Inflammatory macrophage treated with lipopolysaccharide for 4 hours (primary cell): ENCODE measurements at regions not wholly inside any gene's neighbourhood (a gene's known extent, or its start where the extent isn't known, plus 50 kb on each side); places are given as distances from the start of the nearest gene placed in this dataset.
"Not testable (repeated sequence)": the region's sequence is repeated elsewhere in the genome, so short reads cannot be mapped to it uniquely, and the experiment has no call there.

Experiments used
- DNase-seq: peaks from one replicate; pipeline ENCODE4 v3.0.0-alpha.2; 2020

DNA sequence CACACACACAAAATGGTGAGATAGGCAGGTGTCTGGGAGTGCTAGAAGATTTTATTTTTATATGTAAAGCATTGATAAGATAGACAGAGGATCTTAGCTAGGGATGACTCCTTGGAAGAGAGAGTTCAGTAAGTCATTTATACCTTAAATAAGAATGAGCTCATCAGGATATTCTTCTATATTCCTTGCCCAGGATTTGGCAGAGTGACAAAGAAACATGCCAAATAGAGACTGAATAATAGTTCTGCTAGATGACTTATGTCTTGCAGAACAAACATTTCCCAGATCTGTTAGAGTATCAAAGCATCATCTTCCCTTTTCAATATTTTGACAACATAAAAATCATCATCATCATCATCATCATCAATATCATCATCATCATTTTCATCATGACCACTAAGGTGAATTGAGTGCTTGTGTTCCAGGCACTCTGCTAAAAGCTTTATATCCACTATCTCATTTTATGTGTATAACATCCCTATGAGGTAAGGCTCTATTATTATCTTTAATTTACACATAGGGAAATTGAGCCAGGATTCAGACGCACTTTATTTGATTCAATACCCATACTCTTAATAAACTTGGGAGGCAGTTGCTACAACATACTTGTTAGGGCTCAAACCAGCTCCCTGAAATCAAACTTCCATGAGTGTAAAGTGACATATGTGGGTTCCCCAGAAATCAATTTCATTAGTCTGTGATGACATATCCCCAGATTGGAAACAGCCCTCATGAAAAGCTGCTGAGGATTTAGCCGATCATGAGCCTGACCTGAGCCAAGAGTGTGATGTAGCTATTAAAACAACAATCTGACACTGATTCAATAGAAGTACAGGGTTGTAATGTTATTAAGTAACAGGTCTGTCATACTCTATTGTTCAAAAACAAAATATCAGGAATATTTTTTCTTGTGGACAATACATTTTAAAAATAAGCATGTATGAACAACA is 176.3 kb upstream of the SEMA6A start:
- no peak for DNase-seq

DNA sequence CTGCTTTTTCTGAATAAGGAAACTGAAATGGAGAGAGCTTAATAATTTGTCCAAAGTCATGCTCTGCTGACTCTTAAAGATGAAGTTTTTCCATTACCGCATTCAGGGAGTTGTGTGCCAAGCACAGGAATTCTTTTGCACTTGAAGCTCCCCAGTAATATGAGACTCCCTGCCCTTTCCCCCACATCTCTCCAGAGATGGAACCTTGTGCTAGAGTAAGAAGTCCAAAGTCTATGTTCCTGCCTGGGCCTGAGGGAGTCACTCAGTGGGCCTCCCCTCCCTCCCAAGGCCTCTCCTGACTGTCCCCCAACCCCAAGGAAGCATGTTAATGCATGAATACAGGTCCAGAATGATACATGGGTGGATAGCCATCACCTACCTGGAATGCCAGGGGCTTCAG is 173.3 kb upstream of the SEMA6A start:
- no peak for DNase-seq

GRCh38 chr5:116746668-116747067 is 172.0 kb upstream of the SEMA6A start:
- no peak for DNase-seq

- DNase-seq: no peak
Observed at GRCh38 chr5:116740771-116741170, 166.1 kb upstream of the SEMA6A start.

- no peak for DNase-seq
Observed at GRCh38 chr5:116739571-116739970, 164.9 kb upstream of the SEMA6A start.

DNA sequence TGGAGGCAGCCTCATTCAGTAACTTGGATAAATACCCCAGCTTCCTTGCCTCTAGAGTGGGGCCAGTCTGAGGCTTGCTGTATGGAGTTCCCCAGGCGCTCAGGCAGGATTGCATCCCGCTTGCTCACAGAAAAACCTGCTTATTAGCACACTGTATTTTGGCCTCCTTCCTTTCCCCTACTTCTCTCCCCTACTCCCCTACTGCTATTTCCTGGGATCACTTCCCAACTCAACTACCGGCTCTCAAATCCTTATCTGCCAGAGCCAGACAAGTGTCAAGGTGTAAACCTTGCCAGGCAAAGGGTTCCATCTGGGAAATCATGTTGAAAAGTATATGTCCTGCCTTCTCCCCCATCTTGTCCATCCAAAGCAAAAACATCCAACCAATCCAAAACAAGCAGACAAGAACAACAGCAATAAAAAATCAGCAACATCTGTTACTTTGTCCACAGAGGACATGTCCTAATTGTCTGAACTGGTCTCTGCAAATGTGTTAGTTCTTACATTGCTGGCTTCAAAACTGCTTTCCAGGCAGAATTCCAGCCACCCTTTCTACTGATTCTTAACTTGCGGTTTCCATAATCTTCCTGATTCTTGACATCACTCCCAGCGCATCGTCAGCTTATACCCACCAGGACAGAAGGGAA is 164.1 kb upstream of the SEMA6A start:
- DNase-seq: no peak

- DNase-seq: no peak
Observed at GRCh38 chr5:116738239-116738614, 163.6 kb upstream of the SEMA6A start.

- DNase-seq: no peak
Observed at GRCh38 chr5:116736671-116737070, 162.0 kb upstream of the SEMA6A start.

DNA sequence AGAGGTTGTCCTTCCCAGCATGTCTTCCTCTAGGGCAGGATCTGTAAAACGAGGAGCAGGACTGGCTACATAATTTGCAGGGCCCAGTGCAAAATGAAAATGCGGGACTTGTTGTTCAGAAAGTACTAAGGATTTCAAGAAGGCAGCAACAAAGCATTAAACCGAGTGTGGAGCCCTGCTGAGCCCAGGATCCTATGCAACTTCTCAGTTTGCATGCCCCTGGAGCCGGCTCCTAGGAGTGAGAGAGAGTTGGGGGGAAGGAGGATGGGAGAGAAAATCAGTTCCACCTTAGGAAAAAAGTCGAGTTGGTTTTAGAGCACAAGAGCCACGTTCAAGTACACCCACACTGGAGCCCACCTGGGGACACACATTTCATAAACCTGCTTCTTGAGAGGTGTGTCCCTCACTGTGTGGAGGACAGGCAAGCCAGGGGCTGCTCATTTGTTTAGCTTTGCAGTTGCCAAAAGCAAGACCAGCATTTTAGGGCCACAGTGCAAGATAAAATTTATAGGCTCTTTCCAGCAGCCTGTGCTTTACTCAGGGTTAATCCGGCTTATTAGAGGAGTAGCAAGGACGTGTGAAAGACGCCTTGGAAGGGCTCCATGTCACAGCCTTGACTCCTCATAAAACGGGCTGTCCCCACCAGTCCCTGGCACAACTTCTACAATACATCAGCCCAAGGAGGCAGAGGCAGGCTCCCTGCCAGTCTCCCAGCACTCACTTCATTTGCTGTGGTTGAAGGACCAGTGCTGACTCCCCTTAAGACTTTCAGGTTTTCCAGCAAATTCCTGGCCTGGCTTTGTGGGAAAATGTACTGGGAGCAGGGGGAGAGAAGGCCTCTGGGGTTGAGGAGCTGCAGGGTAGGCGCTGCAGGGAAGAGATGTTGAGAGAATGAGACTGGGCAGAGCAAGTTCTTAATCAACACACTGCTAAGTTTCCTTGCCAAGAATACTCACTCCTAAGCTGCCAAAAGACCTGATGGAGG is 159.7 kb upstream of the SEMA6A start:
- no peak for DNase-seq

DNA sequence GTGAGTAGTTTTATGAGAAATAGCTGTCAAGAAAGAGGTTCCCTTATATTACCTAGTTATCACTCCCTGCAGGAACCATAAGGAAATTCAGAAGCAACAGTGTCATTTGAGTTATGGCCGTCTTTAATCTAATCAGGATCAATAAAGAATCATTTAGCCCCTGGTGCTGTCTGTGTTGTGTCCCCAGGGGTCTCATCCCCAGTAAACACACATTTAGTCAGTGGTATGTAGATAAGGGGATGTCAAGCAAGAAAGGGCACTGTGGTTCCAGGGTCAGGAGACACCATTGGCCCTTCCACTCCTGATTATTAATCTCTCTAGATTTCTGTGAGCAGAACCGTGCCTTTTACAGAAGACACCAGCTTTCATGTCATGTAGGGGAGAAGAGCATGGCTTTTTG is 158.0 kb upstream of the SEMA6A start:
- no peak for DNase-seq

GRCh38 chr5:116731432-116731831 is 156.8 kb upstream of the SEMA6A start:
- no peak for DNase-seq

DNA sequence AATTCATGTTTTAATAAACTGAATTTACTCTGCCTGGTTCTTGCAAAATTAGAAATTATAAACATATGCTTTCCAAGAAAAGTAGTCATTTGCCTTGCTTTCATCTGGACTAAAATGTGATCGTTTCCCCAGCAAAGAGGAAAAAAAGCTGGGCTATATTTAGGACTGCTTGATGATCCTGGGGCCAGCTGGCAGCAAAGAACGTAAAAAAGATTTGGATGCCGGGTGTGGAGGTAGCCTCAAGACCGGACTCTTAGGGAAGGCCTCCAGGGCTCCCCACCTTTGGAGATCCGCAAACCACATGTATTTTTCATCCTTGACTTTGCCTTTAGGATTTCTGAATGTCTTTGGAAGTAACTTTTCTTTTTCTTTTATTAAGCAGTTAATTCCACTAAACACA is 156.1 kb upstream of the SEMA6A start:
- no peak for DNase-seq

DNA sequence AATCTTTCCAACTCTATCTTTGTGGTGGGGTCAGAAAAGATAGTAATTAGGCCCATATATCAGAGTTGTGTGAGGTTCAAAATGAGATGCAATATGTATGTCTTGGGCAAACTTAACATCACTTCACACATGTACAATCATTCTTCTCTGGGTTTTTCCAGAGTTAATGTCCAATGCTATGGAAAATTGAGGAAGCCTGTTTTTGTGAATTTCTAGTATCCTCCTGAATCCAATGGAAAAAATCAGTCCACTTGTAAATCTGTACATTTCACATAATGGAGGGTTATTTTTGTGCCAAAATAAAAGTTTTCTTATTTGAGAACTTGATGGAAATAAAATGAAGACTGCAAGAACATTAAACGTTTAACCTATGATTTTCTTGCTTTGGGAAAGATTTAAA is 155.6 kb upstream of the SEMA6A start:
- DNase-seq: no peak

DNA sequence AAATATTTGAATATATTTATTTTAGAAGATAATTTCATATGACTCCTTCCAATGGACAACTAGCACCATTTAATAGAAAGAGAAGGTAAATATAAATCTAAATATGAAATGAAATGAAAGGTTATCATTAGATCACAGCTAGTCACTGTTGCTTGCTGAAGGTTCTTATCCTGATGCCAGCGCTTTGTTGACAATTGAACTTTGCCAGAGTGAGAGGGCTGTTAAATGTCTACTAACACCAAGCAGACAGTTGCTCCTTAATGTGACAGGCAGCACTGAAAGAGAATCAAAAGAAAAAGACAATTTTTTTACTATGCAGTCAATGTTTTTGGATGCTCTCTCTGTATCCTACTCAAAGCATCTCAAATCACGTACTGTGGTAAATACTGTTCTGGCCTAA is 152.6 kb upstream of the SEMA6A start:
- DNase-seq: no peak

- not testable (repeated sequence) for DNase-seq
Observed at GRCh38 chr5:116726180-116726579, 151.6 kb upstream of the SEMA6A start.

DNA sequence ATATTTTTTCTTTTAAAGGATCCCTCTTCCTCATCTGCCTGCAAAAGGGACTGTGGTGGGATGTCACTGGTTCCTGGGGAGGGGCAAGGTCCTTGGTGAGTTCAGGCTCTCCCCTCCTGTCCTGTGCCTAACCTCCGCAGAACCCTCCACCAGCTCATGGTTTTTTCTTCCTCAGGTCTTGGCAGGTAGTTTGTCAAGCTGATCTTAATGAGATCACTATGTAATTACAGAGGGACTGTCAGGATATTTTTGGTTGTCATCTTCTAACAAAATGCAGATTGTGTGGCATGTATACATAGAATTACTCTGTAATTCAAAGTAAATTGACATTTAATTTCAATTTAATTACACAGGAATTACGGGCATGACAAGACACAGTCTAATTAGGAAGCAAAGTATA is 150.3 kb upstream of the SEMA6A start:
- no peak for DNase-seq

- no peak for DNase-seq
Observed at GRCh38 chr5:116722651-116723050, 148.0 kb upstream of the SEMA6A start.

- no peak for DNase-seq
Observed at GRCh38 chr5:116719106-116719505, 144.5 kb upstream of the SEMA6A start.

DNA sequence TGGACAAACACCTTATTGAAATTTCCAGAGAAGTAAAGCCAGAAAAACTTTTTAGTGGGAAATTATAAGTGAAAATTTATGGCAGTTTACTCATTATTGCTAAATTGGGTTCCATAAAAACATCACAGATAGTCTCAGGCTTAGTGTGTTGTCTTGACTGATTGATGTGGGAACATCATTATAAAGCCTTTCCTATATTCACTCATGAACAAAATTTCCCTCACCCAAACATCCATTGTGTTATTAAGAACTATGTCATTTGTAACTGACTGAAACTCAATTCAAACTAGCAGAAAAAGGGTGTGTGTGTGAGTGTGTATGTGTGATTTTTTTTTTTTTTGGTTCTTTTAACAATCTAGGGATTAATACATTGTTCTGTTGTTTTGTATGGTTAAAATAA is 143.7 kb upstream of the SEMA6A start:
- DNase-seq: no peak

GRCh38 chr5:116709082-116709481 is 134.5 kb upstream of the SEMA6A start:
- no peak for DNase-seq

DNA sequence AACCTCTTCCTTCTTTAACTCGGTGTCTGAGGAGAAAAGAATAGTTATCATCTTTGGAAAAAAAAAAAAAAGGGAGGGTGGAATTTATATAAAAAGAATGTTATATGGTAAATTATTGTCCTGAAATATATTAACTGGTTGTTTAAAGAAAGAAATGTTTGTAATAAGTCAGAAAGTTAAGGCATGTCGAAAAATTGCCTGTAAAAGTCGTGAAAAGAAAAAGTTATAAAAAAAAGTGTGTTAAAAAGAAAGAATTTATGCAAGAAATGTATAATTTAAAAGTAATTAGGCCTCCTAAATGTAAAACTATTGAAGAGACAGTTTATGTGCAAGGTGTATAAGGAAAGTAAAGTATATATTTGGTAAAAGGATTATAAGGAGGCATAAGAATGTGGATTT is 130.5 kb upstream of the SEMA6A start:
- DNase-seq: not testable (repeated sequence)

GRCh38 chr5:116703941-116704340 is 129.3 kb upstream of the SEMA6A start:
- no peak for DNase-seq

DNA sequence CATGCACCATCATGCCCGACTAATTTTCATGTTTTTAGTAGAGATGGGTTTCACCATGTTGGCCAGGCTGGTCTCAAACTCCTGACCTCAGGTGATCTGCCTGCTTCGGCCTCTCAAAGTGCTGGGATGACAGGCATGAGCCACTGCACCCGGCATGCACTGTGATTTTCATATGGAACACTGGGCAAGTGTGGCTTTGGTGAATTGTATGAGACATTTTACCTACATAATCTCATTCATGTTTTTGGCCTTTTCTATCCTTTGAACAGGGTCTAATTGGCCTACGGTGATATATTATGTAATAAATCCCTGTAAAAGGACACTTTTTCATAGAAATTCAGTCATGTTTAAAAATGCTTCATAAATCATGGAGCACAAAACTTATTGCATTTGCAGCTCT is 128.7 kb upstream of the SEMA6A start:
- DNase-seq: no peak
